ENCODE measurements at regions not wholly inside any gene's neighbourhood (a gene's known extent, or its start where the extent isn't known, plus 50 kb on each side); places are given as distances from the start of the nearest gene placed in this dataset.

GRCh38 chr21:27108228-27108627 is 141.3 kb upstream of the ADAMTS5 start:
- Histone ChIP-seq H3K9me3 (ENCODE audit: control insufficient read depth, insufficient read depth, low read length) (no peaks in the 10 kb centered on the region), H3K4me2 (ENCODE audit: low read length) (no peak overlapping the region), H3K4me1 (ENCODE audit: control insufficient read depth, low read length) (no peaks in the 10 kb centered on the region), H3F3A (ENCODE audit: control insufficient read depth, insufficient read depth) (no peaks in the 10 kb centered on the region), H3K4me3 (ENCODE audit: low read length) (no peak overlapping the region), H3K9me2 (replicated peaks; ENCODE audit: control insufficient read depth, low read length) (no peaks in the 10 kb centered on the region), H3K79me2 (ENCODE audit: control insufficient read depth, low read length) (no peaks in the 10 kb centered on the region), H3K36me3 (ENCODE audit: control insufficient read depth, low read length) (no peaks in the 10 kb centered on the region), H3K27ac (ENCODE audit: low read depth, low read length) (no peak overlapping the region), H4K20me1 (ENCODE audit: control insufficient read depth, insufficient read depth, low read depth, low read length) (no peaks in the 10 kb centered on the region), H3K27me3 (ENCODE audit: control insufficient read depth, low read length) (no peaks in the 10 kb centered on the region)
- no peak for TF ChIP-seq EZH2phosphoT487 (IDR thresholded peaks at IDR 0.05; ENCODE audit: borderline replicate concordance, low read length)
- TF ChIP-seq, protein P1, sequence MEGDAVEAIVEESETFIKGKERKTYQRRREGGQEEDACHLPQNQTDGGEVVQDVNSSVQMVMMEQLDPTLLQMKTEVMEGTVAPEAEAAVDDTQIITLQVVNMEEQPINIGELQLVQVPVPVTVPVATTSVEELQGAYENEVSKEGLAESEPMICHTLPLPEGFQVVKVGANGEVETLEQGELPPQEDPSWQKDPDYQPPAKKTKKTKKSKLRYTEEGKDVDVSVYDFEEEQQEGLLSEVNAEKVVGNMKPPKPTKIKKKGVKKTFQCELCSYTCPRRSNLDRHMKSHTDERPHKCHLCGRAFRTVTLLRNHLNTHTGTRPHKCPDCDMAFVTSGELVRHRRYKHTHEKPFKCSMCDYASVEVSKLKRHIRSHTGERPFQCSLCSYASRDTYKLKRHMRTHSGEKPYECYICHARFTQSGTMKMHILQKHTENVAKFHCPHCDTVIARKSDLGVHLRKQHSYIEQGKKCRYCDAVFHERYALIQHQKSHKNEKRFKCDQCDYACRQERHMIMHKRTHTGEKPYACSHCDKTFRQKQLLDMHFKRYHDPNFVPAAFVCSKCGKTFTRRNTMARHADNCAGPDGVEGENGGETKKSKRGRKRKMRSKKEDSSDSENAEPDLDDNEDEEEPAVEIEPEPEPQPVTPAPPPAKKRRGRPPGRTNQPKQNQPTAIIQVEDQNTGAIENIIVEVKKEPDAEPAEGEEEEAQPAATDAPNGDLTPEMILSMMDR (IDR thresholded peaks at IDR 0.05; ENCODE audit: low read depth, low read length, poor library complexity, severe bottlenecking), result no peak

DNA sequence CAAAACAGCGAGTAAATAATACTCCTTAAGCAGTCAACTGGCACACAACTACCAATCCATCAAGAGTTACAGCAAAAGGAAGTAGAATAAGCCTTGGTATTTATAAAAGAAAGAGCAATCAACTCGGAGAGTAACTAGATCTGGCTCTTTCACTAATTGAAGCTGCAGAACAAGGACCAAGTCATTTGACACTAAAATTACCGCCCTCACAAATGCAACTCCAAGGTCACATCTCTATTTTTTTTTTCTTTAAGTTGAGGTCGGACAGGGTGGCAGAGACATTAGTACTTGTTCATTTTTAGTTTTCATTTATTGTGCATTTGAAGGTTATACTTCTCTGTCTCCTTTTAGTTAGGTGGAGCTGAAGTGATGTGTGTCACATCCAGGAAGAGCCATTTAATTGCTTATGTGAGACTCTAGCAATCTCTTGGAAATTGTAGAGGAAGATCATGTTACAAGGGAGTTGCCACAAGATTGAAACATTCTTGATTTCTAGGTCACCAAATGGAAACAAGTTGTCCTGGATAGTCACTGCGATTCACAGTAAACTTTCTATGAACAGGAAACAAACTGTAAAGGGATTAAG is 138.1 kb upstream of the ADAMTS5 start:
- Histone ChIP-seq H3K4me2 (ENCODE audit: low read length) (no peak overlapping the region), H3K9me2 (replicated peaks; ENCODE audit: control insufficient read depth, low read length) (no peaks in the 10 kb centered on the region), H3K36me3 (ENCODE audit: control insufficient read depth, low read length) (no peaks in the 10 kb centered on the region), H3F3A (ENCODE audit: control insufficient read depth, insufficient read depth) (no peaks in the 10 kb centered on the region), H3K4me3 (ENCODE audit: low read length) (no peak overlapping the region), H3K27ac (ENCODE audit: low read depth, low read length) (no peak overlapping the region), H4K20me1 (ENCODE audit: control insufficient read depth, insufficient read depth, low read depth, low read length) (no peaks in the 10 kb centered on the region), H3K79me2 (ENCODE audit: control insufficient read depth, low read length) (no peaks in the 10 kb centered on the region), H3K9me3 (ENCODE audit: control insufficient read depth, insufficient read depth, low read length) (no peaks in the 10 kb centered on the region), H3K4me1 (ENCODE audit: control insufficient read depth, low read length) (no peaks in the 10 kb centered on the region), H3K27me3 (ENCODE audit: control insufficient read depth, low read length) (no peaks in the 10 kb centered on the region)
- TF ChIP-seq, protein P1 (IDR thresholded peaks at IDR 0.05; ENCODE audit: low read depth, low read length, poor library complexity, severe bottlenecking), result no peak
- TF ChIP-seq EZH2phosphoT487 (IDR thresholded peaks at IDR 0.05; ENCODE audit: borderline replicate concordance, low read length), result no peak

GRCh38 chr21:27103768-27104167 is 136.9 kb upstream of the ADAMTS5 start:
- Histone ChIP-seq H3K4me2 (ENCODE audit: low read length) (no peak overlapping the region), H4K20me1 (ENCODE audit: control insufficient read depth, insufficient read depth, low read depth, low read length) (no peaks in the 10 kb centered on the region), H3K27me3 (ENCODE audit: control insufficient read depth, low read length) (no peaks in the 10 kb centered on the region), H3K9me2 (replicated peaks; ENCODE audit: control insufficient read depth, low read length) (no peaks in the 10 kb centered on the region), H3K4me1 (ENCODE audit: control insufficient read depth, low read length) (no peaks in the 10 kb centered on the region), H3K79me2 (ENCODE audit: control insufficient read depth, low read length) (no peaks in the 10 kb centered on the region), H3K36me3 (ENCODE audit: control insufficient read depth, low read length) (no peaks in the 10 kb centered on the region), H3K27ac (ENCODE audit: low read depth, low read length) (no peak overlapping the region), H3K9me3 (ENCODE audit: control insufficient read depth, insufficient read depth, low read length) (no peaks in the 10 kb centered on the region), H3F3A (ENCODE audit: control insufficient read depth, insufficient read depth) (no peaks in the 10 kb centered on the region), H3K4me3 (ENCODE audit: low read length) (no peak overlapping the region)
- TF ChIP-seq, protein P1 (IDR thresholded peaks at IDR 0.05; ENCODE audit: low read depth, low read length, poor library complexity, severe bottlenecking), result no peak
- TF ChIP-seq EZH2phosphoT487 (IDR thresholded peaks at IDR 0.05; ENCODE audit: borderline replicate concordance, low read length), result no peak
